Immature natural killer cell (primary cell): ENCODE measurements at regions not wholly inside any gene's neighbourhood (a gene's known extent, or its start where the extent isn't known, plus 50 kb on each side); places are given as distances from the start of the nearest gene placed in this dataset.

Experiments used
- DNase-seq, 3 donors: peaks; one replicate each; pipeline ENCODE4 v3.0.0; 2022; ENCODE audit warnings: mixed read lengths in 1 of 3
- H3K27ac Mint-ChIP-seq, 6 donors: one replicate each; pipeline ENCODE4 v1.8.0; 2020; ENCODE audit warnings: mixed read lengths in 6 of 6, mild to moderate bottlenecking in 5 of 6, inconsistent platforms in 4 of 6, moderate library complexity in 3 of 6
- H3K27me3 Mint-ChIP-seq, 3 donors: one replicate each; pipeline ENCODE4 v1.8.0; 2020 to 2021; ENCODE audit warnings: low read depth in 3 of 3, mild to moderate bottlenecking in 3 of 3, mixed read lengths in 3 of 3, moderate library complexity in 3 of 3, inconsistent platforms in 1 of 3
- H3K36me3 Mint-ChIP-seq, 3 donors: one replicate each; pipeline ENCODE4 v1.8.0; 2020; ENCODE audit warnings: mixed read lengths in 3 of 3, inconsistent platforms in 2 of 3, mild to moderate bottlenecking in 2 of 3
- H3K4me1 Mint-ChIP-seq, 2 donors: one replicate each; pipeline ENCODE4 v1.8.0; 2020; ENCODE audit warnings: inconsistent platforms in 2 of 2, mild to moderate bottlenecking in 2 of 2, mixed read lengths in 2 of 2, moderate library complexity in 1 of 2
- H3K4me3 Mint-ChIP-seq, 5 donors: one replicate each; pipeline ENCODE4 v1.8.0; 2020; ENCODE audit warnings: mild to moderate bottlenecking in 5 of 5, mixed read lengths in 5 of 5, inconsistent platforms in 3 of 5, moderate library complexity in 3 of 5
- H3K9me3 Mint-ChIP-seq, 6 donors: one replicate each; pipeline ENCODE4 v1.8.0; 2020; ENCODE audit warnings: mild to moderate bottlenecking in 6 of 6, mixed read lengths in 6 of 6, inconsistent platforms in 4 of 6, moderate library complexity in 3 of 6

DNA sequence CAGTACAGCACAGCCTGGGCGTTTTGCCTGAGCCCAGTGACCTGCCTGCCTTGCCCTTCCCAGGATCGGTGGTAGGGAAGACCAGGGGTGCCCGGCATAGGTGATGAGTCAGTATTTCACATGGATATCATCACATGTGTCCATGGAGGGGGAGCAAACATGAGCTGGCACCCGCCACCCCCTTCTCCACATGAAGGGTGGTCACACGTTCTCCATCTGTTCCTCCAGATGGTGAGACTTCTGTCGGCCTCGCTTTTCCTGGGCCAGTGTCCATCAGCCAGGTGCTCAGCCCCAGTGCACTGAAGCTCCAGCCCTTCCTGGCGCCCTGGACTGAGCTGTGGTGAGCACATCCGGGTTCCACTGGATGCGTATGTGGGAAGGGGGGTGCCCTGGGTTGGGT is 208.4 kb downstream of the UBE3A start:
- peaks cover 4 to 17% (median 8%) of the 10 kb centered on the region in 6 donors for H3K9me3 Mint-ChIP-seq
- H3K4me3 Mint-ChIP-seq, result no peak overlapping the region
- no peak for DNase-seq
- H3K27ac Mint-ChIP-seq, result no peak overlapping the region
- H3K36me3 Mint-ChIP-seq, result no peaks in the 10 kb centered on the region
- no peaks in the 10 kb centered on the region for H3K27me3 Mint-ChIP-seq
- no peaks in the 10 kb centered on the region for H3K4me1 Mint-ChIP-seq

DNA sequence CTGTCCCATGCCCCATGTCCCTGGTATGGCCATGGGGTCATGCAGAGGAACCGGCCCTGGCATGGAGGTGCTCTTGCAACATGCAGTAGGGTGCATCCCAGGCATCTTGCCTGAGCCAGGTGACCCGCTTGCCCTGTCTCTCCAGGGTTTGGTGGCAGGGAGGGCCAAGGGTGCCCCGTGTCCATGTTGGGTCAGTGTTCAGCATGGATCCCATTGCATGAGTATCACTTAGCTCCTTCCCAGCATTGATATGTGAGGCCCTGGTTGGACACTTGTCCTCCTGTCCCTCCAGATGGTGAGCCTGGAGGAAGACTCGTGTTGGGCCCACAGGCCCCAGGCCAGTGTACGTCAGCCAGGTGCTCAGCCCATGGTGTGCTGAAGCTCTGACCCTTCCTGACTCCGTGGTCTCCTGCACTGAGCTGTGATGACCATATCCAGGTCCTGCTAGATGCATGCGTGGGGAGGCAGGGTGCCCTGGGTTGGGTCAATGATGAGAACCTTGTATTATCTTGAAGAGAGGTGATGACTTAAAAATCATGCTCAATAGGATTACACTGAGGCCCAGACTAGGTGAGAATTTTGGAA is 205.0 kb downstream of the UBE3A start:
- Mint-ChIP-seq H3K4me3 (no peak overlapping the region), H3K36me3 (no peaks in the 10 kb centered on the region), H3K27ac (no peak overlapping the region), H3K9me3 (peaks cover 4 to 20% (median 10%) of the 10 kb centered on the region in 6 donors), H3K27me3 (no peaks in the 10 kb centered on the region), H3K4me1 (no peaks in the 10 kb centered on the region)
- DNase-seq, result no peak

DNA sequence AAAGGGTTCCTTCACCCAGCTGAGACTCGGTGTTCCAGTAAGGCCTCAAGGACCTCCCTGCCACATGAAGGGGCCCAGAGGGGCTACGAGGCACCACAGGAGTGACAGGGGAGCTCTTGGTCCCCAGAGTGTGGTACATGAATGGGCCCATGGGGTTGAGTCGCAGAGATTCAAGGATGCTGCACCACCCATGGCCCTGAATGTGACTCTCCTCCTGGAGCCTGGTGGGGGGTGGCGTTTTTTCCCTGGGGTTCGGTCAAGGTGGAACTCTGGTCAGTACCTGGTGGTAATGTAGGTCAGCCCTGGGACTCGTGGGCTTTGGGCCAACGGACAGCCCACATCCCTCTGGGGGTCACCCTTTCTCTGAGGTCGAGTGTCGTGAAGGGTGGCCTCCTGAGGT is 204.0 kb downstream of the UBE3A start:
- H3K36me3 Mint-ChIP-seq, result no peaks in the 10 kb centered on the region
- H3K4me1 Mint-ChIP-seq, result no peaks in the 10 kb centered on the region
- peaks cover 4 to 20% (median 10%) of the 10 kb centered on the region in 6 donors for H3K9me3 Mint-ChIP-seq
- H3K4me3 Mint-ChIP-seq, result no peak overlapping the region
- DNase-seq, result no peak
- H3K27ac Mint-ChIP-seq, result no peak overlapping the region
- H3K27me3 Mint-ChIP-seq, result no peaks in the 10 kb centered on the region

DNA sequence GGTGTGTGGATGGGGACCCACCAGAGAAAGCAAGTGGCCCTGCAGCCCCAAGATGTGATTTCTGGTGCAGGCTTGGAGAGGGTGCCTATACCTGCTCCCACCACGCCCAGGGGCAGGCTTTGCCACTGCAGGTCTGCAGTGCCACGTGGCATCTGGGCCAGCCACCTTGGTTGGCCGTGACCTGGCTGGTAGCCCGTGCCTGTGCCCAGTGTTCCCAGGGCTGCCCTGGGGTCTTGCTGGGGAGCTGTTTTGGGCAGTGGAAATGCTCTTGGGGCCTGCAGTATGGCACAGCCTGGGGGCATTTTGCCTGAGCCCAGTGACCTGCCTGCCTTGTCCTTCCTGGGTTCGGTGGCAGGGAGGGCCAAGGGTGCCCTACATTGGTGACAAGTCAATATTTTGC is 203.4 kb downstream of the UBE3A start:
- Mint-ChIP-seq H3K27me3 (no peaks in the 10 kb centered on the region), H3K9me3 (peaks cover 0 to 21% (median 6%) of the 10 kb centered on the region in 6 donors), H3K4me1 (no peaks in the 10 kb centered on the region), H3K4me3 (no peak overlapping the region), H3K27ac (no peak overlapping the region), H3K36me3 (no peaks in the 10 kb centered on the region)
- no peak for DNase-seq

DNA sequence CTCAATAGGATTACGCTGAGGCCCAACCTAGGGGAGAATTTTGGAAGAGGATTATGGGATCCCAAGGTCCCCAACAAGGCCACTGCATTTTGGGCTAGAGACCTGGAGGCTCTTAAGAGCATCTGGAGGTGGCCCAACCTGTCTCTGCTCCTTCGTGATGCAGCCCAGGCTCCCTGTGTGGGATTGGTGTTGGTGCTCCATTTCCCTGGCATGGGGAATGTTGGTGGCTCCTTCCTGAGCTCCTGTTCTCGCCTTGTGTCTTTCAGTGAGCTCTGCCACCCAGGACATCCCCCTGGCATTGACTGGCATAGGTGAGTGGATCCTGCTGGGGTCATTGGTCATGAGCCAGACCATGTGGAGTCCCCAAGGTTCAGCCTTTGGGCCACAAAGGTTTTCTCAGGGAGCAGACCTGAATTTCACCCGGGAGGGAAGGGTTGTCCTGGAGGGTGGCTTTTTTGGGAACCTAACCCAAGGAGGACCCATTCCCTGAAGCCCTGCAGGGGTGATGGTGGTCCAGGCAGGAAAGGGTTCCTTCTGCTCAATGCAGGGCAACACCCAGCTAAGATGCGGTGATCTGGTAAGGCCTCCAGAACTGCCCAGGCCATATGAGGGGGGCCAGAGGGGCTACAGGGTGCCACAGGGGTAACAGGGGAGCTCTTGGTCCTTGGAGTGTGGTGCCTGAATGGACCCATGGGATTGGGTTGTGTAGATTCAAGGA is 202.5 kb downstream of the UBE3A start:
- Mint-ChIP-seq H3K27me3 (no peaks in the 10 kb centered on the region), H3K36me3 (no peaks in the 10 kb centered on the region), H3K4me3 (no peak overlapping the region), H3K9me3 (peaks cover 0 to 23% (median 7%) of the 10 kb centered on the region in 6 donors), H3K4me1 (no peaks in the 10 kb centered on the region), H3K27ac (no peak overlapping the region)
- DNase-seq, result no peak

DNA sequence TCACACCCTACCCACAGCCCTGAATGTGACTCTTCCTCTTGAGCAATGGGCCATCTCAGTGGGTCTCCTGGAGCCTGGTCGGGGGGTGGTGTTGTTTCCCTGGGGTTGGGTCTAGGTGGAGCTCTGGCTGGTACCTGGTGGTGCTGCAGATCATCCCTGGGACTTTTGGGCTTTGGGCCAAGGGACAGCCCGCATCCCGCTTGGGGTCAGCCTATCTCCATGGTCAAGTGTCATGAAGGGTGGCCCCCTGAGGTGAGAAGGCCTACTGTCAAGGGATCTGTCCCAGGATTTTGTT is 202.0 kb downstream of the UBE3A start:
- no peak overlapping the region for H3K4me3 Mint-ChIP-seq
- H3K4me1 Mint-ChIP-seq, result no peaks in the 10 kb centered on the region
- H3K27ac Mint-ChIP-seq, result no peak overlapping the region
- peaks cover 0 to 20% (median 7%) of the 10 kb centered on the region in 6 donors for H3K9me3 Mint-ChIP-seq
- no peaks in the 10 kb centered on the region for H3K36me3 Mint-ChIP-seq
- no peaks in the 10 kb centered on the region for H3K27me3 Mint-ChIP-seq
- DNase-seq, result no peak

DNA sequence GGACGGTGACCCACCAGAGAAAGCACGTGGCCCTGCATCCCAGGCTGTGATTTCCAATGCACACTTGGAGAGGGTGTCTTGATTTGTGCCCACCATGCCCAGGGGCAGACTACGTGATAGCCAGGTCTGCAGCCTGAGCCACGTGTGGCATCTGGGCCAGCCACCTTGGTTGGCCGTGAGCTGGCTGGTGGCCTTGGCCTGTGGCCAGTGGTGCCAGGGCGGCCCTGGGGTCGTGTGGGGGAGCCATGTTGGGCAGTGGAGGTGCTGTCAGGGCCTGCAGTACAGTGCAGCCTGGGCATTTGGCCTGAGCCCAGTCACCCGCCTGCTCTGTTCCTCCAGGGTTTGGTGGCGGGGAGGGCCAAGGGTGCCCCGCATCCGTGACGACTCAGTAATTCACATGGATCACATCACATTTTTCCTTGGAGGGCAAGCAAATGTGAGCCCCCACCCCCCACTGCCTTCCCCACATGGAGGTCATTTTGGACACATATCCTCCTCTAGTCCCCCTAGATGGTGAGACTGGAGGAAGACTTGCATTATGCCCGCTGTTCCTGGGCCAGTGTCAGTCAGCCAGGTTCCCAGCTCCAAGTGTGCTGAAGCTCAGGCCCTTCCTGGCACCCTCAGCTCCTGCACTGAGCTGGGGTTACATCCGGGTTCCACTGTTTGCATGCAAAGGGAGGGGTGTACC is 201.4 kb downstream of the UBE3A start:
- Mint-ChIP-seq H3K27ac (no peak overlapping the region), H3K4me3 (no peak overlapping the region), H3K4me1 (no peaks in the 10 kb centered on the region), H3K27me3 (no peaks in the 10 kb centered on the region), H3K9me3 (peaks cover 0 to 16% (median 8%) of the 10 kb centered on the region in 6 donors), H3K36me3 (no peaks in the 10 kb centered on the region)
- DNase-seq, result no peak

DNA sequence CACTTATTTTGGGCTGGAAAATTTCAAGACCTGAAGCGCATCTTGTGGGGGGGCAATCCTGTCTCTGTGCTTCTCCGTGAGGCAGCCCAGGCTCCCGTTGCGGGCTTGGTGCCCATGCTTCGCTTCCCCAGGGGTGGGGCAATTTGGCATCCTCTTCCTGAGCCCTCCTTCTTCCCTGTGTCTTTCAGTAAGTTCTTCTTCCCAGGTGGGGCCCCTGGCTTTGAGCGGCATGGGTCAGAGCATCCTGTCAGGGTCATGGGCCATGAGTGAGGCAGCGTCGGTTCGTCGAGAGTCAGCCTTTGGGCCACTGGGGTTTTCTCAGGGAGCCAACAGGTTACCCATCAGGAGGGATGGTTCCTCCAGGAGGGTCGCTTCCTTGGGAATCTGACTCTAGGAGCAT is 200.7 kb downstream of the UBE3A start:
- DNase-seq, result no peak
- Mint-ChIP-seq H3K4me1 (no peaks in the 10 kb centered on the region), H3K27ac (no peak overlapping the region), H3K9me3 (peaks cover 0 to 16% (median 8%) of the 10 kb centered on the region in 6 donors), H3K27me3 (no peaks in the 10 kb centered on the region), H3K36me3 (no peaks in the 10 kb centered on the region), H3K4me3 (no peak overlapping the region)

DNA sequence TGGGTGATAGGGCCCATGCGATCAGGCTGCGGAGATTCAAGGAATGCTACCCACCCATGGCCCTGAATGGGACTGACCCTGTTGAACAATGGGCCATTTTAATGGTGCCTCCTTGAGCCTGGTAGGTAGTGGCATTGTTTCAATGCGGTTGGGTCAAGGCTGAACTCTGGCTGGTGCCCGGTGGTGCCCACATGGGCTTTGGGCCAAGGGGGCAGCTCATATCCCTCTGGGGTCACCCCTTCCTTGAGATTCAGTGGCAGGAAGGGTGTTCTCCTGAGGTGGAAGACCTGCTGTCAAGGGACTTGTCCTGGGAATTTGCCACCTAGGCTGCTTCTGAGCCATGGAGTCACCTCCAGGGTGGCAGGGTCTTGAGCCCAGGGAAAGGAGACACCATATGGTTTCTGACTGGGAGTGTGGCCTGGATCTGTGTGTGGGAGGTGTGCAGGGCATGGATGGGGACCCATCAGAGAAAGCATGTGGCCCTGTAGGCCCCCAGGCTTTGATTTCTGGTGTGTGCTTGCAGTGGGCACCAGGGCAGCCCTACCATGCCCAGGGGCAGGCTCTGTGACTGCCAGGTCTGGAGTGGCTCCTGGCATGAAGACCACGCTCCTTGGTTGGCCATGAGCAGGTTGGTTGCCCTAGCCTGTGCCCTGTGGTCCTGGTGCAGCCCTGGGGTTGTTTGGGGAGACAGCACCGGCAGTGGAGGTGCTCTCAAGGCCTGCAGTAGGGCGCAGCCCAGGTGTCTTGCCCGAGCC is 199.9 kb downstream of the UBE3A start:
- Mint-ChIP-seq H3K27me3 (peaks cover 0 to 1% (median 0%) of the 10 kb centered on the region in 3 donors), H3K36me3 (no peaks in the 10 kb centered on the region), H3K9me3 (peaks cover 0 to 16% (median 8%) of the 10 kb centered on the region in 6 donors), H3K4me3 (no peak overlapping the region), H3K4me1 (no peaks in the 10 kb centered on the region), H3K27ac (no peak overlapping the region)
- no peak for DNase-seq

DNA sequence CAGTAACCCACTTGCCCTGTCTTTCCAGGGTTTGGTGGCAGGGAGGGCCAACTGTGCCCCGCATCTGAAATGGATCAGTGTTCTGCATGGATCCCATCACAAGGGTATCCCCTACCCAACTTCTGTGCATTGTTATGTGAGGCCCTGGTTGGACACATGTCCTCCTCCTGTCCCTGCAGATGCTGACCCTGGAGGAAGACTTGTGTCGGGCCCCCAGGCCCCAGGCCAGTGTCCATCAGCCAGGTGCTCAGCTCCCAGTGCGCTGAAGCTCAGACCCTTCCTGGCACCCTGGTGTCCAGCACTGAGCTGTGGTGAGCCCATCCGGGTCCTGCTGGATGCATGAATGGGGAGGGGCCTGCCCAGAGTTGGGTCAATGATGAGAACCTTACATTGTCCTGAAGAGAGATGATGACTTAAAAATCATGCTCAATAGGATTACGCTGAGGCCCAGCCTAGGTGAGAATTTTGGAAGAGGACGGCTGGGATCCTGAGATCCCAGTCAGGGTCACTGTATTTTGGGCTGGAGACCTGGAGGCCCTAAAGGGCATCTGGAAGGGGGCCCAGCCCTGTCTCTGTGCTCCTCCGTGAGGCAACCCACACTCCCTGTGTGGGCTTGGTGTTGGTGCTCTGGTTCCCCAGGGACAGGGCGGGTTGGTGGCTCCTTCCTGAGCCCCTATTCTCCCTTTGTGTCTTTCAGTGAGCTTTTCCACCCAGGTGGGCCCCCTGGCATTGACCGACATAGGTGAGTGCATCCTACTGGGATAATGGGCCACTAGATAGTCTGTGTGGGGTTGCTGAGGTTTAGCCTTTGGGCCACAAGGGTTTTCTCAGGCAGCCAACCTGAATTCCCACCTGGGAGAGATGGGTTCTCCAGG is 199.1 kb downstream of the UBE3A start:
- DNase-seq, result no peak
- H3K4me3 Mint-ChIP-seq, result no peak overlapping the region
- no peak overlapping the region for H3K27ac Mint-ChIP-seq
- H3K27me3 Mint-ChIP-seq, result peaks cover 0 to 1% (median 0%) of the 10 kb centered on the region in 3 donors
- no peaks in the 10 kb centered on the region for H3K36me3 Mint-ChIP-seq
- no peaks in the 10 kb centered on the region for H3K4me1 Mint-ChIP-seq
- H3K9me3 Mint-ChIP-seq, result peaks cover 0 to 15% (median 8%) of the 10 kb centered on the region in 6 donors

DNA sequence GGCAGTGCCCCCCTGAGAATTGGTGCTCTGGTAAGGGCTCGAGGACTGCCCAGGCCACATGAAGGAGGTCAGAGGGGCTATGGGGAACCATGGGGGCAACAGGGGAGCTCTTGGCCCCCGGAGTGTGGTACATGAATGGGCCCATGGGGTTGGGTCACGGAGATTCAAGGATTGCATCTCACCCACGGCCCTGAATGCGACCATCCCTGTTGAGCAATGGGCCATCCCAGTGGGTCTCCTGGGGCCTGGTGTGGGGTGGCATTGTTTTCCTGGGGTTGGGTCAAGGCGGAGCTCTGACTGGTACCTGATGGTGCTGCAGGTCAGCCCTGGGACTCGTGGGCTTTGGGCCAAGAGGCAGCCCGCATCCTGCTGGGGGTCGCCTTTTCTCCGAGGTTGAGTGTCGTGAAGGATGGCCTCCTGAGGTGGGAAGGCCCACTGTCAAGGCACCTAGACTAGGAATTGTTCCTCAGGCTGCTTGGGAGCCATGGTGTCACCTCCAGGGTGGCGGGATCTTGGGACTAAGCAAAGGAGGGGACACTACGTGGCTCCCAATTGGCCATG is 198.3 kb downstream of the UBE3A start:
- H3K4me3 Mint-ChIP-seq, result no peak overlapping the region
- no peaks in the 10 kb centered on the region for H3K4me1 Mint-ChIP-seq
- H3K9me3 Mint-ChIP-seq, result peaks cover 0 to 16% (median 7%) of the 10 kb centered on the region in 6 donors
- no peak for DNase-seq
- no peaks in the 10 kb centered on the region for H3K36me3 Mint-ChIP-seq
- H3K27ac Mint-ChIP-seq, result no peak overlapping the region
- H3K27me3 Mint-ChIP-seq, result peaks cover 0 to 1% (median 0%) of the 10 kb centered on the region in 3 donors

DNA sequence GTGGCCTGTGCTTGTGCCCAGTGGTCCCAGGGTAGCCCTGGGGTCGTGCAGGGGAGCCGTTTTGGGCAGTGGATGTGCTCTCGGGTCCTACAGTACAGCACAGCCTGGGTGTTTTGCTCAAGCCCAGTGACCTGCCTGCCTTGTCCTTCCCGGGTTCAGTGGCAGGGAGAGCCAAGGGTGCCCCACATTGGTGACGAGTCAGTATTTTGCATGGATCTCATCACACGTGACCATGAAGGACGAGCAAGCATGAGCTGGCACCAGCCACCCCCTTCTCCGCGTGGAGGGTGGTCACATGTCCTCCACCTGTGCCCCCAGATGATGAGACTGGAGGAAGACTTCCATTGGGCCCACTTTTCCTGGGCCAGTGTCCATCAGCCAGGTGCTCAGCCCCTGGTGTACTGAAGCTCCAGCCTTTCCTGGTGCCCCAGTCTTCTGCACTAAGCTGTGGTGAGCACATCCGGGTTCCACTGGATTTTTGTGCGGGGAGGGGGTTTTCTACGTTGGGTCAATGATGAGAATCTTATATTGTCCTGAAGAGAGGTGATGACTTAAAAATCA is 197.5 kb downstream of the UBE3A start:
- Mint-ChIP-seq H3K36me3 (no peaks in the 10 kb centered on the region), H3K9me3 (peaks cover 2 to 11% (median 8%) of the 10 kb centered on the region in 6 donors), H3K4me3 (no peak overlapping the region), H3K27me3 (peaks cover 0 to 1% (median 0%) of the 10 kb centered on the region in 3 donors), H3K27ac (no peak overlapping the region), H3K4me1 (no peaks in the 10 kb centered on the region)
- no peak for DNase-seq
